HG02981 (cell line): ENCODE measurements at regions not wholly inside any gene's neighbourhood (a gene's known extent, or its start where the extent isn't known, plus 50 kb on each side); places are given as distances from the start of the nearest gene placed in this dataset.

ENCODE experiments used
- ATAC-seq: cut with Tn5 transposase; IDR thresholded peaks from one replicate; pipeline ENCODE4 v1.9.1; 2021; ENCODE audit warnings: mild to moderate bottlenecking, moderate library complexity; ENCODE audit not compliant: unreplicated experiment

DNA sequence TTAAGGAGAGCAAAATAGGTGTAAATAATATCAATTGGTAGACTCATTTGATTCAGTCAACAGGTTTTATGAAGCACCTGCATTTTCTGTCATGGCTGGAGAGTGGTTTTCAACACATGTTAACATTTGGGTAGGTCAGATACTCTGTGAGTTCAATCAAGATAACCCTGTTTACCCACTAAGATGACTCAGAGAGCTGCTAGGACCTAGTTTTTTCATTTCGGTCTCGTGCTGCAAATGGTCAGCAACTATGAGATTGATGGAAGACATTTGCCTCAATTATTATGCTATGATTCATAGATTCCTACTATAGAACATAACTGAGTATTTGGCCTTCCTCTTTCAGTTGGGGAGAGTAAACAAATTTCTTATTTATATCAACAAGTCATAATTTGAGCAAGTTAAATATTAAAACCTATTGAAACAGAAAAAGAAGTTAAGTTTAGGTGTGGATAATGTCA is 391.4 kb upstream of the CITED2 start:
- ATAC-seq = no peak

DNA sequence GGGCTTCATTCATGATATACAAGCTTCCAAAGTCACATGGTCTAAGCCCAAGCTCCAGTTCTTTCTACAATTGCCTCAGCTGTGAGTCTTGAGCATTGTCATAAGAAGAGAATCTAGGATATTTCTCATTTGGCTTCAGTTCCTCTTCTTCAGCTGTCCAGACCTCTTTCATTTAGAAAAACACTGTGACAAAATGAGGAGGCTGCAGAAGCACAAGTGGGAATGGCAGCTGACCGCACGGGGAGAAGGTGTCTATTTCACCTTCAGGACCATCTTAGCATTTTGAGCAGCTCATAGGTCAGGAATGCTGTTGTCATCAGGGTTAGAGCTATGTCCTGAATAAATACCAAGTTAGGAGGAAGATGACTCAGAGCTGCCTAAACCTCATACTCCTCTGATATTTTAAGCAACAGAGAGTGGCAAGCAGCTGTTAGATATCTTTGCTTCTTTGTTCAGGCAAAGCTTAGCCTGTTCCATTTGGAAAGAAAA is 390.1 kb upstream of the CITED2 start:
- ATAC-seq = peak; percentile 79

DNA sequence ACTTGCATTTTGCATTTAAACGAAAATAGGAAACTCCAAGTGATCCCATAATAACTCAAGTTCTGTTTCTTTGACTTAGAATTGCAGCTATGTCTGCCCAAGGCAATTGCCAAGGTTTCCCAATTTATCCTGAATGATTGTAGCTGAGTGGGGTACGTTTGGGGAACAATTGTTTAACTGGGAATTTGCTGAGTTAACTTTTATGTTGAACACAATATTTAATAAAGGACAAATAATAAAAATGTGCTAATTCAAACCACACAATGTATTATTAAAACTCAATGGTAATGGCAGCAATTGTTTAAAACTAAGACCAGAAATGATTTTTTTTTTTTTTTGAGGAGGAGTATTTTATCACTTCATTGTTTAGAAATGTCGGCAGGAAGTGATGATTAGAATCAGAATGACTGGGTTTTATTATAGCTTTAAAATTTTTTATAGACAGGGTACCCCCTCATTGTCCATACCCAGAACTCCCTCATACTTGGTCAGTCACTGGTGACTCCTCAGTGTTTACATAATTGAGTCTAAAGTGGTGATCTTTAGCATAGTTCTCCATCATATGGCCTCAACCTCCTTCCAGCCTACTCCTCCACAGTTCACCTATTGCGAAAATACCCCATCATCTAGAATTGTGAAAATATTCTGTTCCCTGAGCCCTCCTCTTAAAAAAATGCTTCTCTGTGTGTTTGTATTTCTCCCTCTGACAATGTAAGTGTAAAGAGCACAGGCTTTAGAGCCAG is 389.2 kb upstream of the CITED2 start:
- ATAC-seq = no peak

DNA sequence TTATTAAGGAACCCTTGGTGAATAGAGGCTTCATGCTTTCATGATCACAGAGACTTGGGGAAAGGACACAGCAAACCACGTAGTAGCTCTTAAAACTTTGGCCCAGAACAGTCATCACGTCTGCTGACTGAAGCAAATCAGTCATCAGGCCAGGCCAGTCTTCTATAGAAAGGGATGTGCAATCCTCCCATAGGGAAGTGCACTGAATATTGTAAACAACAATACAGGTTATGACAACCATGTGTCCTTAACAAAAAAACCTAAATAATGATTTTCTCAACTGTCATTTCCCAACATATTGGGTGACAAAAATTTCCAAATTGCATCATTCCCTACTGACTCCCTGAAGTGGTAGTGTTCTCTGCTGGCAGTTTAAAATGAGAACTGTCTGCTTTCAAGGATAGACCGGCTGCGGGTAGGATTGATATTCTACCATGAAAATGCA is 388.2 kb upstream of the CITED2 start:
- ATAC-seq = no peak

DNA sequence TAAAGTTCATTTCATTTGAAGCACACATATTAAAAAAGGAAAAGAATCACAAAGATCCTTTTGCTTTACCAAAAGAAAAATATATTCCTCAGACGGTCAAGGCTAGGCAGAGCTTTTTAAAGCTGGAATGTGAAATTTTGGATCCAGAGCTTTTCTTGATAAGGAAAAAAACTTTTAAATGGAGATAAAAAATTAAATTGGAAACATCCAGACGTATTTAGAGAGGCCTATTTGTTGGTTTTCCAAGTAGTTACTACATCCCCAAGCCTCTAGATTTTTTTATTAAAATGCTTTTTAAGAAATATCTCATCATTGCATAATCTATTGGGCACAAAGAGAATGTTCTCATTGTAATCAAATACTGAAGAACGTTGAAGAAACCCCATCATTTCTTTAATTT is 385.7 kb upstream of the CITED2 start:
- no peak for ATAC-seq

DNA sequence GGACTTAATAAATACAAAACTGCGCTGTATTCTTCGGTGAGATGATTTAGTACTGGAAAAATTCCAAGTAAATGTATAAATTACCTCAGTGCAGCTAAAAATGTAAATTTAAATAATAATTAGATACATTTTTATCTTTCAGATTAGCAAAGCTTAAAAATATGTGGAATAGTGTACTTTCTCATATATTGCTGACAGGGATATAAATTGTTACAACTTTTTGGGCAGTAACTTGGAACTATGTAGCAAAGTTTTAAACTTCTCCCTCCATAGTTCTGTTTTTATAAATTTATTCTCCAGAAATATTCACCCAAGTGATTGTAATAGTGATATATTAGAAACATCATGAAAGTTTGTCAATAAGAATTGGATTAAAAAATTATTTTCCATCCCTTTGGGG is 384.6 kb upstream of the CITED2 start:
- ATAC-seq = no peak

DNA sequence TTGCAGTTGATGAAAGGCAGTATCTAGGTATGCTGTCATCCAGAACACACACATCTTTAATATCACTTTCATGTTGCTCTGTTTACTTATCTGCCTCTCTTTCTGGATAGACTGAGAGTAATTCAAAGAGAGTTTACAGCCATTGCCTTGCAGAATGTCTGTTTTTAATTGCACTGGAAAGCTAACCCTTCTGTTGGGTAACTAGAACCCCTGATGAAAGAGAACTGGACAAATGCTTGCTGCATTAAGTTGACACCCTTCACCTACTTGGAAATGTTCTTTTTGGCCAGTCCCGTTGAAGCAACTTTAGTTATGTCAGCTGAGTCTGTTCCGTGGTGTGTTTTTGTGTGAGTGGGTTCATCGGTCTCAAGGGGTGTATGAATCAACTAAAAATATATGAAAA is 383.8 kb upstream of the CITED2 start:
- ATAC-seq = no peak

DNA sequence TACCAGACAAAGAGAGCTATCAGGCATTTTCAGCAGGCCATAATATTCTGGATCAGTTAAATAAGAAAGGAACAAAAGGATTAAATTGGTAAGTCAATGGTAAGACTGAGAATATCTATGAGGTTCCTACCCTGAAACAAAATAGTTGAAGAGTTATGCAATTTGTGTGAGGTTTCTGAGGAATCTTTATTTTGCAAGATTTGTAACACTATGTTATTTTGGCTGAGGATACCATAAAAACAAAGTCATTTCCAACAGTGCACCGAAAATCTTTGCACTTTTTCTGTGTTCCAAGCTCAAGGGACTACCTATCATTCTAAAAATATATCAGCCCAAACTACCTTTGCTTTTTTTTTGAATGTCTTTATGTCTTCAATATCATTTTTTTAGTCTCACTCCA is 383.3 kb upstream of the CITED2 start:
- ATAC-seq = no peak

DNA sequence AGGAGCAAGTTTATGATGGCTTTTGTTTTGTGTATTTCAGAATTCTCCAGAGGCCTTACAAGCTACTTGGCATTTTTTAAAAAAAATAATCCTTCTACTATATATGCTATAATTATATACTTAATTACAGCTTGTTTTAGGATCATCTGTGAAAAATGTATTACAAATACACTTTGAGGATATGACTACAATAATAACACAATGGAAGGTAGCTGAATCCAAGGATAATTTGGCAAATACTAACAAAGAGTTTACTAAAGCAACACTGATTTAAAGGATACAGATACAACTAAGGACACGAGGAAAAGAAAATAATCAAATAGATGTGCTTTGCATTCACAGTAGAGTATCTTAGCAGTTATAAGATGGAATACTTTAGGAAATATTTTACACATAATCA is 381.9 kb upstream of the CITED2 start:
- no peak for ATAC-seq

DNA sequence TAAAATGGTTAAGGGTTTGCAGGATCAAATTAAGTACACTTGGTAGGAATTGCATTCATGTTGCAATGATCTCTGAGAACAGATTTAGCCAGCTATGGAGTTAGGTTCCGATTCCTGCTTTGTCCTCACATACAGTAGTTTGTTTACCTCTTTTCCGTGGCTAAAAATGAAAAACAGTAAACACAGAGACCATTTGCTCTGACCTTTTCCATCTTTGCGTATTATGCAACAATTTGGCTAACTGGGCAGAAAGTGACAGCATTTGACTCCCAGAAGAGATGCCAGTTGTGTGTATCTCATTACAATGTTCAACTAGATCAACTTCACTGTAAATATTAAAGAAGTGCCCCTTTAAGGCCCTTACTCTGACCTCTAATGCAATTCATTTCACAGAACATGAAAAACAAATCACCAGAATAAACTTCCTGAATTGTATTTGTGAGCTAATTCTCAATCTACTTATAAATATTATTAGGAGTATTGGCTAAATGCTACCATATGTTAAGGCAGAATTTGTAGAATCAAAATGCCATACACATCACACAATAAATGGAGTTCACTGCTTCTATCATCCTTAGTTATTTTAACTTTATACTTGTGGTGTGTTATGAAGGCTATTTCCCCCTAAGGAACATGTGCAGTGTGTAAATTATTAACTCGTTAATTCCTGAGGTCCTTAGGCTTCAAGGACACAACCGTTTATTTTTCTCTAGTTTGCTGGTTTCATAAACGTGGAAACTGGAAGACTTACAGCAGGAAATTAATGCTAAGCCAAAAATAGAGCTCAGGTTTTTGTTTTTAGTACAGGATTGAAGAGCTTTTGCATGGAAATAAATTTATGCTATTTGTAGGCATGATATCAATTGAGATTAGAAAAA is 380.7 kb upstream of the CITED2 start:
- ATAC-seq = no peak

DNA sequence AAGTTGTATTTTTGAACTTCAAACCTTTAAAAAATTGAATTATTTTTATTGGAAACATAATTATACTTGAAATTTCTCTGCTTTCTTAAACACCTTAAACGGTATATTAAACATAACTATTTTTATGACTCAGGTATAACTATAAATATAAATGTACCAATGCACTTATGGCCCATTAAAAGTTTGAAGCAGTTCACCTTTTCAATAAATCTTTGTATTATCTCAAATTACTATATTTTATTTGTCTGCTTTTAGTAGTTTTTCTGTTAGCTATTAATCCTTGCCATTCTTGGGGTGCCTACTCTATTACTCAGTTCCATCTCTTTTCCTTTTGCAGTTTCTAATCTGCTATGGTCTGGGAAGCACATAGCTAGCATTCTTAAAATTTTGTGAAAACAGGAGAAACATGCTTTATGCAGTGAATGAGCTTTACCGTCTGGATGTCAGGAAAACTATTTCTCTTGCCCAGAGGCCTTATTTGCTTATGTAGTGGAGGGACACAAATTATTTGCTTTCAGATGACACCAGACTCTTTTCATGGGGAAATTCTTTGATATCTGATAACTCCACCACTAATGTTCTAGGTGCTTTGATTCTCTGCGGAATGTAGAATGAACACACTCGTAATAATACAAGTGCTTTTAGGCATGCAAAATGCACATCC is 378.9 kb upstream of the CITED2 start:
- no peak for ATAC-seq

DNA sequence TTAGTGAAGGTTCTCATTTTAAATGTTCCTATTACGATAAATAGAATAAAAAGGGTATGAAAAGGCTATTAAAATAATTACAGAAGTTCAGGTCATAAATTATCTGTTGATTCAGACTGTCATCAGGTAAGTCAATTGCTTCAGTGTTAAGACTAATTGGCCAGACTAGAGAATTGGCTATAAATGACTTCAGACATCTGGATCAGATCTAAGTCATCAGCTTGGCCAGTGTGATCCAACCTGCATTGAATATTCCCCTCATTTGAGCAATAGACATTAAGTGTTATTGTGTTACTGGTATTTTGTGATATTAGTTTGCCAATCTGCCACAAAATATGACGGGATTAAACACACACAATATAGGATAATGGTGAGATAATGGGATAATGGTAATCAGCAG is 377.6 kb upstream of the CITED2 start:
- ATAC-seq = no peak

DNA sequence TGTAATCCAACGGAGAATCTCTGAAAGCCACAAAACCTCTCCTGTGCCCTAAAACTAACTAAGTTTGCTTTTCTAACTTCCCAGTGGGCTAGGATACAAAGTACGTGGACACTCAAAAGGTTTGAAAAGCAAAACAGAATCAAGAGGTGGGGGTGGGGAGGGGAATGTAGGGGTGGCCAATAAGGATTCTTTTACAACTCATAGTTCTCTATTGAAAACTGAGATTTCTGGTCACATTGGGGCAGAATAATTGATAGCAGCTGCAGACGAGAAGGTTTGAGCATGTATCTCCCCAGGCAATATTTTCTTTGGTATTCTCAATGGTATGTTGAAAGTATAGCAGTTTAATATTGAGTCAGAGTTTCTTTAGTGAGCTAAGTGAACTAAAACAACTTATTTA is 376.7 kb upstream of the CITED2 start:
- ATAC-seq = no peak

DNA sequence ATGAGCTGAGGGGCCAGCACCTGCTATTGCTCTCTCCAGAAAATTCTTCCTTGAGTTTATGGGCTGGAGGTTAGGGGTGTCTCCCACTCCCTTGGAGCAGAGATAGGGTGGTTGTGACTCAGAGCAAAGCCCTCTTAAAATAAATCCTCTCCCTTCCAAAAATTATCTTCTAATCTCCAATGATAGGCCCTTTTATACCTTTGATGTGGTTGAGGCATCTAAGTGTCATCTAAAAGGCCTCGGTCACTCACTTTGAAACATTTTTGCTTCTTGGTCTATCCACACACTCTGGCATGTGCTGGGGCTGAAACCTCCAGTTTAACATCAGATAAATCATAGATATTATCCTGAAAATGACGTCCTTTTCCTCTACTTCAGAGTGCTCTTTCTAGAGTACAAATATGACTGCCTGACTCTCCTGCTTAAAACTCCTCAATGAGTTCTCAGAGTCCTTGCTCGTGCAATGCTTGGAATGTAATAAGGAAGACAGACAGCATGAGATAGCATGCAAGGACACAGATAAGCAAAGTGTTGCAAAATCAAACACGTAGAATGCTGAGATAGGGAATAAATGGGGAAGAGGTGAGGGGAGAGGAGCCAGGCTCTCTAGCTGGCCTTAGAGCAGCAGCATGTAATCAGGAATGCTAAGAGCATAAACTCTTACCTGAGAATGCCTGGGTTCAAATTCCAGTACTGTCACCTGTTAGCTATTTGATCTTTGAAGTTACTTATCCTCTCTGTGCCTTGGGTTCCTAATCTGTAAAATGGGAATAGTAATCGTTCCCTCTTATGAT is 374.1 kb upstream of the CITED2 start:
- no peak for ATAC-seq

DNA sequence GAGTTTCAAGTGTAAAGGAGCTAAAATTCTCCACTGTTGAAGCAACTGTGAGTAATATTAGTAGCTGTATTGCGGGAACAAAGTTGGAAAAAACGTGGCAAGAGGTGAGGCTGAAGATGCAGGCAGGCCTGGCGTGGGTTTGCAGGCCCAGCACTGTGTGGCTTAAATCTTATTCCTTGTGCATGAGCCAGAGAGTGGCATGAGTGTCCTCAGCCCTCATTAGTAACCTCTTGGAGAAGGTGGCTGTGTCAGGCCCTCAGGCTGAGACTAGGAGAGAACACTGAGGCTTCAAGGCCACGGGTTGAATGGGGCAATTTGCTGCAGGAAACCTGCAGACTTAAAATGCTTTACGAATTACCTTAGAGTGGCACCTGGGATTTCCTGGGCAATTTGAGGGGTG is 372.7 kb upstream of the CITED2 start:
- ATAC-seq = no peak

DNA sequence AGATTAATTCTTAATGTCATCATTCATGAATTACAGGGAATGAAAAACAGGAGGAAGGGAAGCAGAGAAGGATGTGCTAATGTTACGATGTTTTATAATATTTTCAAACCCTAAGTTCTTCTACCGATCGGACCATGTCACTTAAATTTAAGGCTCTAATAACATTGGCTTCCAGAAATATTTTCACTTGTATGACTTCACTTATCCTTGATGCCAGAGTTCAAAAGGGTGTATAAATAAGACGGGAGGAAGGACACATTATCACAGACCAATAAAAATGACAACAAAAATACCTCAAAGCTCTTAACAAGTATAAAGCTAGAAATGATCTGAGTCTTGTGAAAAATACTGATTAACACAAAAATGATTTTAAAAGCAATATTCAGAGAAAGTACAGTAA is 370.4 kb upstream of the CITED2 start:
- no peak for ATAC-seq

DNA sequence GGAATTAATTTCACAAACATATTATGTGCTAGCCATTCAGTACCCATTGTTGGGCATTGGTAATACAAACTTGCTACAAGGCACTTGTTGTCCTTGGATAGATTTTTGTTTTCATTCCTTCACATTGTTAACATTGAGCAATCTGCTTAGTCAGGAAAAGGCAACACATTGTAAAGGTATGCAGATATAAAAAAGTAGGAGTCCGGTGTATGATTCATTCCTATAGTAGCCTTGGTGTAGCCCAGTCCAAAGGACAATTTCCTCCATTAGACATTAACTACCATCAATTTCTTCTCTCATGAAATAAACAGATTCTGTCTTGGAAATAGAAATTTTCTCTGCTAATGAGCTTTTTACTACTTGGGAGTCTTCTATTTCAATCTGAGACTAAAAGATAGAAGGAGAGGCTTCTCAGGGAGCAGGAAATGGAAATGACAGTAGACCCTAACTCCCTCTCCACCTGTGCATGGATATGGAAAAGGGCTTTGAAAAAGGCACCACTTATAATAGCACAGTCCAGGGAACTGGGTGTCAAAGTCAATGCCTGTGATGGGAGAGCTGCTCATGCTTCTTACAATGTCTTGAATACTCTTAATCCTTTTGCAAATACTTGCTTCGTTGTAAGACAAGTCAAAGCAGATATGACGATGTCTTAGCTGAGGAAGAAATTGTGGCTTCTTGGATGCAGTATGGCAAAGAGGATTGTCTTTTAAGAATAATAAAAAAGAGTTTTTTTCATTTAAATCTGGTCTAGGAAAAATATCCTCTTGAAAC is 369.4 kb upstream of the CITED2 start:
- no peak for ATAC-seq

DNA sequence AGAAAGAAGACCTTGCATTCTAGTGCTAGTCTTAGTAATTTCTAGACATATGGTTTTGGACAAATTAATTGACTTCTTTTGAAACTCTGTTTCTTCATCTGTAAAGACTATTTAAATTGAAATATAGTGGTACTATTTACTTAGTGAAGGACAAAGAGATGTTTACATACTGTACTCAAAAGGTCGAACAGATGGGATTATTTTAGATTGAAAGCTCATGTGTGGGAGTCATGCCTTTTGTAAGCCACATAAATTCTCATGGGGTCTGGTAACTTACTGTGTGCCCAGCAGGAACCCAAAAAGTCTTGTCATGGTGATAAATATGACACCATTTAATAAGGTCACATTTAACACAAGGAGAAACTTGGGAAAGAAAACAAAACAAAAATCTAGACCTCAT is 368.2 kb upstream of the CITED2 start:
- ATAC-seq = no peak

DNA sequence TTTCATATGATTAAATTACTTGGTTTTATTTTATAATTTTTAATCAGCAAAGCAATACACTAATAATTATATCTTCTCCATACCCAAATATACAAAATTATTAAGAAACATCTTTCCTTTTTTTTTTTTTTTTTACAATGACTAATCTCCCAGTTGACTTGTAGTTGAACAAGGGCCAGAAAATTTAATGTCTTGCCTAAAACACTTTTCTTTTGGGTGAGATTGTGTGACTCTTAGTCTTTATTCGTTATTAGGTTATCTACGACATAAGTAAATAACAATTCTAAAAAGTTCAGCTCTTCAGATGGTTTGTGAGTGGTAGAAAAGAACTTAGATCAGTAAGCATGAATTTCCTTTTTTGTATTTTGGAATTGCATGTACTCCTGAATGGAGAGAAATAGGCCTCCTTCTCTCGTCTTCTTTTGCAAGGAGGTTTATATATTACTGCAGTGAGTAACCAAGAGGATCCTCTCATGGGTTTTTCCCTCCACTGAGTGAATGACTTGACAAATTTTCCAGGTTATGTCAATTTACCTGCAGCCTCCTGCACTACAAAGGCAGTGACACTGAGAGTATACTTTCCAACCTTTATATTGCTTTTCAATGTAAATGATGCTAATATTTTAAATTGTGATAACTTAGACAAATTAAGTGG is 364.5 kb upstream of the CITED2 start:
- no peak for ATAC-seq
